HL-60/S4 treated with phorbol 12-myristate 13-acetate at 8.2 ng/mL for 4 days and 3 days (cell line): ENCODE measurements at regions not wholly inside any gene's neighbourhood (a gene's known extent, or its start where the extent isn't known, plus 50 kb on each side); places are given as distances from the start of the nearest gene placed in this dataset.

Source experiments
- in situ Hi-C: fragments of 300-500 bp; cut with MboI; formaldehyde crosslinking; loops from 2 replicates; pipeline ENCODE4 v1.15.0; 2022; ENCODE audit warnings: low sequenced_read_pairs

DNA sequence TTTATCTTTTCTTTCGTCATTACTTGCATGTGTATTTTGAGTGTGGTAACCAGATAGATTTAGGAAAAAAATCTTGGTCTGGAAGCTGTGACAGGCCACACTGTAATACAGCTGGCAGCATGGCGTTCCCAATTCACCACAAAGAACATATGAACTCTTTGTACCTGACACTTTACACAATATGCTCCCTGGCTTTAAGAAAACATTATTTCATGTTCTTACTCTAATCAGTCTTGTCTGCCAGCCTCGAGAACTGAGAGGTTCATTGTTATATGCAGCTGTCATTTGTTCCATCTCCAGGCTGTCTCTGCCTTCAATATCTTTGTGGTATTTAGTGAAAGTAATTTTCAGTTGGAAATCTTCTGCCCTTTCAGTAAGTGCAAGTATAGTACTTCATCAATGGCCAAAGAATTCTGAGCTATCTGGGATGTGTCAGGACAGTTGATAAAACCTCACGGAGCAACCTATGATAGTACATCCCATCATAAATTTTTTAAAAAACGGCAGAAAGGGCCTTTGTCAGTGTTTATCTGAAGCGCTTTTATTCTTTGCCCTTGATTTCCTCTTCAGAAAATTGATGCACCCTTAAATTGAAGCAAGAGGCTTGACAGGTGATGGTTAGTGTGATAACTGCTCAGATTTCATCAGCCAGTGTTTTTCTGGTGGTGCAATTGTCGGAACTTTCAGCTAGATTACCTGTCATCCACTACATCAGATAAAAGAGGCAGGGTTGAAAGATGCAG lies 146.3 kb upstream of the SP8 start:
- in situ Hi-C loops = no loop called here

DNA sequence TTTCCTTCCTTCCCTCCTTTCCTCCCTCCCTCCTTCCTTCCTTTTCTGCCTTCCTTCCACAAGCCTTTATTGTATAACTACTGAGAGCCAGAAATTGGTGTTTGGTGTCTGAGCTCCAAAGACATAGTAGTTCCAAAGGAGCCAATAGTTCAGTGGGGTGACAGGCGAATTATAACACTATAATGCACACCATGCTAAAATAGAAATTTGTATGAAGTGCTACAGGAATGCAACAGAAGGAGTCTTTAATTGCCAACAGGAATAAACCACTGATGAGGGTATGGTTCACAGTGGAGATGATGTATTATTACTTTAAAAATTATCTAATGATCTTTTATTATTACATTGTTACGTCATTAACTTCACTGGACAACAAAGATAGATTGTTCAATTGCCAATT lies 158.8 kb upstream of the SP8 start:
- in situ Hi-C loops = no loop called here

DNA sequence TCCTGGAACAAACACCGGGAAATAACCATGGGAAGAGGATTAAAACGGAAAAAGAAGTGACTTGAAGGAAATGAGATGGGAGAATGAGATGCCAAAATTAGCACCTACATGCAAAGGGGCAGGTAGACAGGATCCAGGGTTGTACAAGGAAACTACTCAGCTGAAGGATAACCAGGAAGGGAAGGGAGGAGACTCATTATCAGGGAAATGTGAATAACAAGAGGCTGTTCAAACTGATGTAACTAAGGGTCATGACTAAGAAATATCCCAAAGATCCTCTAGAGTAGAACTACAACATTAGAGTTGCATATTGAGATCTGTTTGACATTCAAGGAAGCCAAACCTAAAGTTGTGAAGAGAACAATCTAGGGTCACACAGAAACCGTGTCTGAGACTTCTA lies 166.2 kb upstream of the SP8 start:
- in situ Hi-C loops = no loop called here

DNA sequence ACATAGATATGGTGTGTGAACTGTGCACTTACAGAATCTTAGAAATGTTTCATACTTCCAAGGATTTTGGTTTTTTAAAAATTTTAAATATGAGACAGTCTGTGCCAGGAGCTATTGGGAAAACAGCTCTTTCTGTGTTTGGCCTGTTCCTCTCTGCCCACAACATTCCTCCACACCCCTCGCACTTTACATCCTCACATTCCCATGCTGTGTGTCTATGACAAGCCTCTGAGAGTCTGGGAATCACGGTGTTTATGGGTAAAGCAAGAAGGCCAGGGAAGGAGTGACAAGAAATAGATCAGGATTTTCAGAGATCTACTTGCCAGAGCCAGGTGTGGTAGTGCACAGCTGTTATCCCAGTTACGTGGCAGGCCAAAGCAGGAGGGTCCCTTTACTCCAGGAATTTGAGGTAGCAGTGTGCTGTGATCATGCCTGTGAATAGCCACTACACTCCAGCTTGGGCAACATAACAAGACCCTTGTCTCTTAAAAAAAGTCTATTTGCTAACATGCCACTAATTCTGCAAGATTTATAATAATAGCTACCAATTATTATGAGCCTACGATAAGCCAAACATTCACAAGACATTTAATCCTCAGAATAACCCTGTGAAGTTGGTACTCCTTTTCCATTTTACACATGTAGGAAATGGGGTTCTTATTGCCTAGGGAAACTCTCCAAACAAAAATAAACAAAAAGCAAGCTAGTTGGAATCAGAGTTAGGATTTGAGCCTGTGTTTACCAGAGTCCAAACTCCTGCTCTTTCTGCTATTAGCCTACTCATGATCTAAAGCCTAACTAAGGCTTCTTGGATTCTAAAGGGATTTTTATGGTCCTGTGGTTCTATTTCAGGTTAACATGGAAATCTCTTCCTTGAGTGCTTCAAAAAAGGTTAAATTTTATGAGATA lies 168.3 kb upstream of the SP8 start:
- in situ Hi-C loops = no loop called here

- in situ Hi-C loops = no loop called here
Observed at GRCh38 chr7:20958572-20958971, 171.9 kb upstream of the SP8 start.

DNA sequence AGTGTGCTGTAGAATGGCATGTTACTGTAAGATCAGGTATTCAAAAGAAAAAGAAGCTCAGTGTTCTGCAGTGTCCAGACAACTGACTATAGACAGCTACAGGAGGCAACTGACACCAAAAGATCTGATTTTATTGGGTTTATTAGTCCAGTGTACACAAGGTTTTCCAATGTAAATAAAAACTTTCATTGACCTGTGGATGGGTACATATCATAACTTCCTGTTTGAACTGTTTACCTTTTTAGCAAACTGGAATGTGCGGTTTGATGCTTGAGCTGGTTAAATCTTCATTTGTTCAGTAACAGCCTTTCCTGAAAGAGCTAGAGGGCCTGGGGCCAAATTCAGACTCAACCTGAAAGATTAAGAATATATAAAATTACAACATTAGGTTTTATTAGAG lies 172.6 kb upstream of the SP8 start:
- in situ Hi-C loops = no loop called here

DNA sequence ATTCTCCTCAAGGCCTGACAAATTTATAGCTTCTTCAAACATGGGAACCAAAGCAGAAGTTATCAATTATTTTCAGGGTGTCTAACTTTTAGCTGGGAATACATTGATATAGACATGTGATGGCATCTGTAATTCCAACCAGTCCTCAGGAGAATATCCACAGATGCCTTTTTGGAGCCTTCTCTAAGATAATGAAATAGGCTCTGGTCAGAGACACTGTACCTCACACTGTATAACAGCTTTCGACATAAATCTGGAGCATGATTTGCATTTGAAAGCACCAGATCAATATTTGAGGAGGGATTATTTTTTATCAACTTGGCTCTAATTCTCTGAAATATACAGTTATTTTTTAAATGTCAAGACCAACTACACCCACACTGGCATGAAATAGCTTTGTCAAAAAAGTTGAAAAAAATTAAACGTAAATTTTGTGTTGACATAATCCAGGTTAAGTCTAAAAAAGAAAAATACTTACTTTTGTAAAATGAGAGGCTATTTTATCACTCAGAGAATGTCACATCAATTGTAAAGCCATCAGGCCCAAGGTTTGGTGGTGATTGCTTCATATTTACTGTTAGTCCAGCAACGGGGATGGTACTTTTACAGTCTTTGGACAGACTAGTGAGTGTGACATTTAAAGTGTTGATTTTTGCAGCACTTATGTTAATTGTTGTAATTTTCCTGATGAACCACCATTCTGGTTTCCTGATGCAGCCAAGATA lies 177.0 kb upstream of the SP8 start:
- in situ Hi-C loops = no loop called here

DNA sequence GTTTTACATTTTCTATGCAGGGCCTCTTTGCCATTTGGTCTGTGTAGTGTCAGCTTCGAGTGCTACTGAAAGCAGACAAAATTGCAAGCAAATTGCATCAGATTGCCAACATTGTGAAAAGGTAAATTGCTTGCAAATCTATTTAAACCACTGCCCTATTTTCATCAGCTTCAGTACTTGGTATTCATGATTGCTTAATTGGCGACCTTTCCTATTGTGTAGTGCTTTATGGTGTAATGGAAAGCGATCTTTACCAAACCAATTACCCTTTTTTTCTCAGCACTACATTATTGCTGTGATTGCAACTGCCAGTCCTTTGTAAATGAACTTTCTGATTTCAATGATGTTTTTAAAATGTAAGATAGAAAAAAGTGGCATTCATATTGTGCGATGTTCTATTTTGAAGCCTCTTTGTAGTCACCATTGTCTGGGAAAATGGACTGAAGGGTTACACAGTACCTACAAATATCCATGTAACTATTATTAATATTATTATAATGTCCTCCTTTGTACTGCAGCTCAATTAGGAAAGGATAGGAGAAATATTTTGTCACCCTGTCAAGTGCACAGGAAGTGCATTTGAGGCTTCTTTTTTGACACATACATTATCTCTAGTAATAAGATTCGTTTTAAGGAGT lies 177.7 kb upstream of the SP8 start:
- in situ Hi-C loops = no loop called here

- in situ Hi-C loops = no loop called here
Observed at GRCh38 chr7:20971219-20971618, 184.5 kb upstream of the SP8 start.

- in situ Hi-C loops = no loop called here
Observed at GRCh38 chr7:20980232-20980631, 193.5 kb upstream of the SP8 start.

DNA sequence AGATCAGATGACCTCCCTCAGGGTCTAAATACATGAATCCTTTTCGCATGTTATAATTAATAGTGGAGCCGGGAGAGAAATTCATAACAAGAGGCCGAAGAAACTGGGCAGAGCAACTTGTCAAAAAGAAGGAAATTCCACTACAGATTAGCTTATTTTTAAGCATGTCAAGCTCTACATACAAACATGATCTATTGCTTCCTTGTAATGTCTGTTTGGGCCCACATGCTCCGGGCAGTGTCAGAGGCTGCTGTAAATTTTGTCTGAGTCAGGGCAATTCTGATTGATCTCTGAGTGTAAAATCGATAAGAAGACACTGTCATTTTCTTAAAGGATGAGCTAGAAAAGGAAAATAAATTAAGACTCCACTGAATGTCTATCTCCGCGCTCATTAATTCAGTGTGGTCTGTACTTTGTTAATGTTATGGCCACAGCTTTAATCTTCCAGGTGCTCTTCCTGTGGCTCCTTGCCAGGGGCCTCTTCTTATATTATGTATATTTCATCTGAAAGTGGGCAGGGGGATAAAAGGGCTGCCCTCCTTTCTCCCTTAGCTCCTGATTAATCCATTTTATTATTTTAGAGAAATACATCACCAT lies 194.1 kb upstream of the SP8 start:
- in situ Hi-C loops = no loop called here

GRCh38 chr7:20988340-20988739 lies 201.7 kb upstream of the SP8 start:
- in situ Hi-C loops = no loop called here

GRCh38 chr7:20991544-20991943 lies 204.9 kb upstream of the SP8 start:
- in situ Hi-C loops = no loop called here

GRCh38 chr7:20993693-20994092 lies 207.0 kb upstream of the SP8 start:
- in situ Hi-C loops = no loop called here

GRCh38 chr7:20998309-20998708 lies 211.6 kb upstream of the SP8 start:
- in situ Hi-C loops = no loop called here

GRCh38 chr7:21011153-21011552 lies 224.5 kb upstream of the SP8 start:
- in situ Hi-C loops = no loop called here

DNA sequence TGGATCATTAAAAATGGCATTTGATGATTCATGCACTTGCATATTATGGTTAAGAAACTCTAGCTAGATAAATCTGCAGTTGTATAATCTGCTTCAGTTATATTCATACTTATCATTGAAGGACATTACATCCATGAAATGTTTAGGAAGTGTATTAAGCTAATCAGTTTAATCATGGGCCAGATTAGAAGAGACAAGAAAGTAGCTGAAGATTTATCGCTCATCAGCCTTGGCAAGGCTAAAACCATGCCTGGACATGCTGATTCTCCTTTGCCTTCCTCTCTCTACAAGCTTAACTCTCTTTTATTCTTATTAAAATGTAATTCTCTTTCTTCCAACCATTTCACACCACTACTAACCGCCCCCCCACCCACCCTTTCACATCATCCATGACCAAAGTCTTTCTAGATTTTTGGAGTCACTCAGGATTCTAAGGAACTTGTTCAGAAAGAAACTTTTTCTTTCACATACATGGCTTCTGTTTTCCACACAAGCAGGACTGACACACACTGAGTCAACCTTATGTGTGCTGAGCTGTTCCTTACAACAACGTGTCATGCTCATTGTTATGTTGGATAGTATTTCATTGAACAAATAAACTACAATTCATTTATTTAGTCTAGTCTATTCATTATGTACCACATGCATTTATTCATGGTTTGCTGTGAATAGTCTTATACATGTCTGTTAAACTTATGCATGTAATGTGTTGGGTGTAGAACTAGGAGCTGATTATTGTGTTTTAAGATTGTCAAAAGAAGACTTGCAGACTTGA lies 227.3 kb upstream of the SP8 start:
- in situ Hi-C loops = no loop called here

- in situ Hi-C loops = no loop called here
Observed at GRCh38 chr7:21020667-21021066, 234.0 kb upstream of the SP8 start.

GRCh38 chr7:21023841-21024484 lies 237.3 kb upstream of the SP8 start:
- in situ Hi-C loops = no loop called here

- in situ Hi-C loops = no loop called here
Observed at GRCh38 chr7:21024485-21024867, 237.8 kb upstream of the SP8 start.
